ENCODE measurements at regions not wholly inside any gene's neighbourhood (a gene's known extent, or its start where the extent isn't known, plus 50 kb on each side); places are given as distances from the start of the nearest gene placed in this dataset.

DNA sequence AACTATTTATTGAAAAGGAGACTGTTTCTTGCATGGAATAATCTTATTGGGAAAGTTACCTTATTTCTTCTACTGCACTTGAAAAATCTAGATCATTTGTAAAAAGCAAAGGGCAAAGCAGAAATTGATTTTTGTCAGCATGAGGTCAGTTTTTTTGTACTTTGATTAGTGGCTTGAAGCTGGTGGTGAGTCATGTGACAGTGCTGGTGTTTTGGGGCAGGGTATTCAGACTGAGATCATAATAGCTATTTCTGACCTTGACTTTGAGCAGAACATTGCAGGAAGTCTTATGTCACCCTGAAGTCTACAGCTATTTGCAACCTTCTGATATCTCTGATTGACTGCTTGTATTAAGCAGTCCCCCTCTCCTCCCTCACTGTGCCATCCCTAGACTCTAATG is 66.3 kb upstream of the SORCS3 start:
- TF ChIP-seq, protein P1, sequence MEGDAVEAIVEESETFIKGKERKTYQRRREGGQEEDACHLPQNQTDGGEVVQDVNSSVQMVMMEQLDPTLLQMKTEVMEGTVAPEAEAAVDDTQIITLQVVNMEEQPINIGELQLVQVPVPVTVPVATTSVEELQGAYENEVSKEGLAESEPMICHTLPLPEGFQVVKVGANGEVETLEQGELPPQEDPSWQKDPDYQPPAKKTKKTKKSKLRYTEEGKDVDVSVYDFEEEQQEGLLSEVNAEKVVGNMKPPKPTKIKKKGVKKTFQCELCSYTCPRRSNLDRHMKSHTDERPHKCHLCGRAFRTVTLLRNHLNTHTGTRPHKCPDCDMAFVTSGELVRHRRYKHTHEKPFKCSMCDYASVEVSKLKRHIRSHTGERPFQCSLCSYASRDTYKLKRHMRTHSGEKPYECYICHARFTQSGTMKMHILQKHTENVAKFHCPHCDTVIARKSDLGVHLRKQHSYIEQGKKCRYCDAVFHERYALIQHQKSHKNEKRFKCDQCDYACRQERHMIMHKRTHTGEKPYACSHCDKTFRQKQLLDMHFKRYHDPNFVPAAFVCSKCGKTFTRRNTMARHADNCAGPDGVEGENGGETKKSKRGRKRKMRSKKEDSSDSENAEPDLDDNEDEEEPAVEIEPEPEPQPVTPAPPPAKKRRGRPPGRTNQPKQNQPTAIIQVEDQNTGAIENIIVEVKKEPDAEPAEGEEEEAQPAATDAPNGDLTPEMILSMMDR (IDR thresholded peaks at IDR 0.05; ENCODE audit: borderline replicate concordance, extremely low read depth, low read length, poor library complexity, severe bottlenecking), result no peak
- TF ChIP-seq EZH2 (IDR thresholded peaks at IDR 0.05; ENCODE audit: borderline replicate concordance, low read depth, low read length, severe bottlenecking), result no peak
